Osteocyte (in vitro differentiated cells): ENCODE measurements at regions not wholly inside any gene's neighbourhood (a gene's known extent, or its start where the extent isn't known, plus 50 kb on each side); places are given as distances from the start of the nearest gene placed in this dataset.
"Not testable (repeated sequence)": the region's sequence is repeated elsewhere in the genome, so short reads cannot be mapped to it uniquely, and the experiment has no call there.

Source experiments
- DNase-seq: peaks from one replicate; pipeline ENCODE4 v3.0.0; 2021; ENCODE audit warnings: mixed read lengths; ENCODE audit not compliant: unreplicated experiment; ENCODE audit errors: extremely low spot score
- H3K27ac Mint-ChIP-seq: one replicate; pipeline ENCODE4 v1.8.0; 2021; ENCODE audit warnings: mild to moderate bottlenecking, mixed read lengths; ENCODE audit not compliant: unreplicated experiment
- H3K27me3 Mint-ChIP-seq: one replicate; pipeline ENCODE4 v1.8.0; 2021; ENCODE audit warnings: mixed read lengths; ENCODE audit not compliant: unreplicated experiment
- H3K36me3 Mint-ChIP-seq: one replicate; pipeline ENCODE4 v1.8.0; 2021; ENCODE audit warnings: mixed read lengths; ENCODE audit not compliant: unreplicated experiment
- H3K4me1 Mint-ChIP-seq: one replicate; pipeline ENCODE4 v1.8.0; 2021; ENCODE audit warnings: mixed read lengths; ENCODE audit not compliant: unreplicated experiment
- H3K4me3 Mint-ChIP-seq: one replicate; pipeline ENCODE4 v1.8.0; 2021; ENCODE audit warnings: mild to moderate bottlenecking, moderate library complexity, mixed read lengths; ENCODE audit not compliant: unreplicated experiment
- H3K9me3 Mint-ChIP-seq: one replicate; pipeline ENCODE4 v1.8.0; 2021; ENCODE audit warnings: mixed read lengths; ENCODE audit not compliant: unreplicated experiment

GRCh38 chr5:177664737-177665136 lies 64.8 kb downstream of the B4GALT7 start:
- H3K4me1 Mint-ChIP-seq, H3K27me3 Mint-ChIP-seq: not testable (repeated sequence)

GRCh38 chr5:177665172-177665571 lies 65.2 kb downstream of the B4GALT7 start:
- not testable (repeated sequence) for H3K27me3 Mint-ChIP-seq, H3K27ac Mint-ChIP-seq, H3K9me3 Mint-ChIP-seq

More at GRCh38 chr5:177664737-177665136, 64.8 kb downstream of the B4GALT7 start:
- H3K27ac Mint-ChIP-seq, H3K36me3 Mint-ChIP-seq, H3K4me3 Mint-ChIP-seq, DNase-seq, H3K9me3 Mint-ChIP-seq: not testable (repeated sequence)

DNA sequence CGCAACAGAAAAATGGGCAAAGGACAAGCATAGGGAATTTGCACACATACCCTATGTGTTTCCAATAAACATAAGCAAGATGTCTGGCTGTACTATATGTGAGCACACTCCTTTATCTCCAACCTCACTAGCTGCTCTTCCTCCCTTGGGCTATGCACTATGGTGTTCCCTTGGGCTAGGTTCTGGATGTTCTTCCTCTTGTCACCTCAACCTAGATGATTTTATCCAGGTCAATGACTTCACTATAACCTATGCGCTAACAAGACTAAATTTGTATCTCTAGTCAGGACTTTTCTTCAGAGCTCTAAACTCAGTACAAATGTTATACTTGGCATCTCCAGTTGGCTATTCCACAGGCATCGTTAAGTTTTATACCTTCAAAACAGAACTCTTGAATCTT lies 66.0 kb downstream of the B4GALT7 start:
- not testable (repeated sequence) for H3K4me3 Mint-ChIP-seq, H3K9me3 Mint-ChIP-seq, H3K36me3 Mint-ChIP-seq, DNase-seq, H3K27ac Mint-ChIP-seq, H3K27me3 Mint-ChIP-seq, H3K4me1 Mint-ChIP-seq

More at GRCh38 chr5:177665172-177665571, 65.2 kb downstream of the B4GALT7 start:
- H3K4me1 Mint-ChIP-seq, H3K4me3 Mint-ChIP-seq, H3K36me3 Mint-ChIP-seq, DNase-seq: not testable (repeated sequence)

DNA sequence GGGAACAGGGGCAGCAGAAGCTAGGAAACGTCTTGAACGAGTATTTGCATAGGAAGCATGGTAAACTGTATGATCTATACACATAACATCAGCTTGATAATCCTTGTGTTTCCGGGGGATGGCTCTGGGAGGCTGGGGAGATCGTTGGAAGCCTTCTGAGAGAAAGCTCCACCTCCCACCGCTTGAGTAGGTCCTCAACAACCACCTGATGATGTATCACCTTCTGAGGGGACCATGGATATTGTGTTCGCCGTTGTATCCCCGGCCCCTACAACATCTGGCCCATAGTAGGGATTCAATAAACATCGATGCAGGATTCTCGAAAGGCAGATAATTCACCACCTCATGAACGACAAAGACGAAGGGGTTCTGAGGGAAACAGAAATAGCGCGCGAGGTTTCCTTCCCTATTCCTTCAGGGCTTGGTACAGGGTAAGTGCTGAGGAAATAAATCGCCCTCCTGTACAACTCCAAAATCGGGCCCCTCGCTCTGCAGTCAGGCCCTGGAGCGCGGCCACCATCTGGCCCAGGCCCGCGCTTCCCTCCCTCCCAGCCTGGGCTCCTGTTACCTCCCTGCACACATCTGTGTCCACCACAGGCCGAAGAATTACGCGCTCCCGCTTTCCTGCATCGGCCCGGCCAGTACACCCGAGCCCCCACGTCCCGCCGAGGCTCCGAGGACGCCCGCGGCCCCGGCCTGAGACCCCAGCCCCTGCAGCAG lies 71.3 kb downstream of the B4GALT7 start:
- H3K36me3 Mint-ChIP-seq, H3K9me3 Mint-ChIP-seq, H3K4me1 Mint-ChIP-seq, H3K27ac Mint-ChIP-seq, DNase-seq, H3K27me3 Mint-ChIP-seq, H3K4me3 Mint-ChIP-seq: not testable (repeated sequence)

GRCh38 chr5:177671755-177672690 lies 72.1 kb downstream of the B4GALT7 start:
- not testable (repeated sequence) for H3K36me3 Mint-ChIP-seq, H3K27ac Mint-ChIP-seq, H3K27me3 Mint-ChIP-seq, H3K9me3 Mint-ChIP-seq, DNase-seq
- Mint-ChIP-seq H3K4me1 (peaks cover 12% of the 10 kb centered on the region), H3K4me3 (peak overlapping the region; percentile 18)
